HCT116 (cell line): ENCODE measurements at regions not wholly inside any gene's neighbourhood (a gene's known extent, or its start where the extent isn't known, plus 50 kb on each side); places are given as distances from the start of the nearest gene placed in this dataset.

Source experiments
- ATAC-seq: fragments of 200-7000 bp; cut with Tn5 transposase; 2 replicates; pipeline ENCODE4 v1.9.1; 2020; ENCODE audit warnings: mild to moderate bottlenecking, moderate library complexity
- BruUV-seq: library from RNA; stranded (reverse); fragments of 400-500 nt; replicated peaks from 2 replicates; lab custom pipeline; 2021; lab: Mats Ljungman, UMichigan
- CTCF ChIA-PET: fragments of 300-600 bp; sonication (Branson Sonifier 250); formaldehyde crosslinking; loops from one replicate; lab custom pipeline; 2021; ENCODE audit warnings: antibody characterized with exemption; lab: Charles Lee
- POLR2A ChIA-PET: fragments of 300-600, 350-600 bp; sonication (Branson Sonifier 250); formaldehyde crosslinking; loops from one replicate; lab custom pipeline; 2021; ENCODE audit warnings: antibody characterized with exemption; lab: Charles Lee
- RAD21 ChIA-PET, 2 experiments: fragments of 300-600 bp; sonication (Branson Sonifier 250); formaldehyde crosslinking; loops; one replicate each; lab custom pipeline; 2023; ENCODE audit warnings: low total read pairs in 2 of 2; ENCODE audit not compliant: uncharacterized antibody in 2 of 2, unreplicated experiment in 2 of 2, low non-redundant PET in 1 of 2; lab: Charles Lee
- DNase-seq: peaks from one replicate; pipeline ENCODE4 v3.0.0-alpha.2; 2010; ENCODE audit warnings: low read depth, low spot score
- H2AFZ ChIP-seq: fragments of 200-600 bp; shearing (Covaris generic), sonication (generic); 2 replicates; pipeline ENCODE4 v1.6.1; 2017; ENCODE audit warnings: low read depth, mixed run types, mixed read lengths, antibody characterized with exemption, low read length; ENCODE audit not compliant: poor library complexity, severe bottlenecking
- H3K27ac ChIP-seq: 2 replicates; pipeline ENCODE4 v1.5.1; 2012; ENCODE audit warnings: low read depth, low read length
- H3K27me3 ChIP-seq: fragments of 200-600 bp; sonication (generic); 2 replicates; pipeline ENCODE4 v1.6.1; 2016; ENCODE audit warnings: mixed run types, low read length, mixed read lengths; ENCODE audit not compliant: insufficient read depth
- H3K36me3 ChIP-seq, 2 experiments: fragments of 200-500 bp in 1 of 2; fragments of 200-600 bp in 1 of 2; sonication (Bioruptor generic) in 1 of 2; sonication (generic) in 1 of 2; 2 replicates each; pipeline versions ENCODE4 v1.5.1 to v1.6.1; 2014 to 2016; ENCODE audit warnings: low read length in 2 of 2, inconsistent platforms in 1 of 2, mixed read lengths in 1 of 2, mixed run types in 1 of 2; ENCODE audit not compliant: insufficient read depth in 2 of 2, control insufficient read depth in 1 of 2
- H3K4me1 ChIP-seq, 2 experiments: fragments of 200-600 bp in 1 of 2; sonication (generic) in 1 of 2; 2 replicates each; pipeline versions ENCODE4 v1.5.1 to v1.6.1; 2012 to 2017; ENCODE audit warnings: low read length in 2 of 2, inconsistent platforms in 1 of 2, mild to moderate bottlenecking in 1 of 2, mixed read lengths in 1 of 2, mixed run types in 1 of 2, moderate library complexity in 1 of 2; ENCODE audit not compliant: insufficient read depth in 2 of 2, control insufficient read depth in 1 of 2
- H3K4me2 ChIP-seq: fragments of 200-600 bp; sonication (generic); 2 replicates; pipeline ENCODE4 v1.6.1; 2017; ENCODE audit warnings: mixed run types, low read length, mixed read lengths
- H3K4me3 ChIP-seq, 2 experiments: fragments of 200-600 bp in 1 of 2; sonication (generic) in 1 of 2; replicated peaks in 1 of 2; 2 replicates each; pipeline ENCODE4 v1.5.1; 2011 to 2016; ENCODE audit warnings: low read length in 2 of 2, control low read depth in 1 of 2, low read depth in 1 of 2, mild to moderate bottlenecking in 1 of 2, mixed read lengths in 1 of 2, mixed run types in 1 of 2
- H3K79me2 ChIP-seq: fragments of 200-600 bp; sonication (generic); 2 replicates; pipeline ENCODE4 v1.6.1; 2017; ENCODE audit warnings: mild to moderate bottlenecking, mixed run types, low read length, moderate library complexity, mixed read lengths; ENCODE audit not compliant: insufficient read depth
- H3K9ac ChIP-seq: fragments of 200-600 bp; sonication (generic); 2 replicates; pipeline ENCODE4 v1.6.1; 2016; ENCODE audit warnings: low read length, mixed read lengths
- H3K9me2 ChIP-seq: fragments of 200-600 bp; sonication (generic), shearing (Covaris generic); 2 replicates; pipeline ENCODE4 v1.6.1; 2017; ENCODE audit warnings: mixed run types, mild to moderate bottlenecking, moderate library complexity; ENCODE audit not compliant: insufficient read depth
- H3K9me3 ChIP-seq, 2 experiments: fragments of 200-500 bp in 1 of 2; fragments of 200-600 bp in 1 of 2; sonication (Bioruptor generic) in 1 of 2; sonication (generic) in 1 of 2; 2 replicates each; pipeline ENCODE4 v1.6.1; 2014 to 2017; ENCODE audit warnings: low read length in 2 of 2, mixed read lengths in 2 of 2, inconsistent platforms in 1 of 2, low read depth in 1 of 2, mild to moderate bottlenecking in 1 of 2, mixed run types in 1 of 2, moderate library complexity in 1 of 2; ENCODE audit not compliant: control insufficient read depth in 1 of 2, insufficient read depth in 1 of 2
- H4K20me1 ChIP-seq: fragments of 200-600 bp; sonication (generic), shearing (Covaris generic); 2 replicates; pipeline ENCODE4 v1.6.1; 2017; ENCODE audit warnings: mixed run types, mild to moderate bottlenecking, moderate library complexity; ENCODE audit not compliant: insufficient read depth
- ATF3 ChIP-seq: IDR thresholded peaks from 2 replicates; pipeline ENCODE4 v1.6.1; 2012
- CBX3 ChIP-seq: IDR thresholded peaks from 2 replicates; pipeline ENCODE4 v1.6.1; 2012; ENCODE audit warnings: low read depth
- CEBPB ChIP-seq: IDR thresholded peaks from 2 replicates; pipeline ENCODE4 v1.6.1; 2012; ENCODE audit warnings: low read depth
- CTCF ChIP-seq, 3 experiments: fragments of 200-600 bp in 1 of 3; sonication (generic) in 1 of 3; IDR thresholded peaks in 2 of 3; conservative IDR thresholded peaks in 1 of 3; 2 replicates each; pipeline ENCODE4 v1.5.1; 2012 to 2017; ENCODE audit warnings: low read depth in 2 of 3, low read length in 2 of 3, antibody characterized with exemption in 1 of 3, borderline replicate concordance in 1 of 3, control low read depth in 1 of 3, mild to moderate bottlenecking in 1 of 3, mixed read lengths in 1 of 3, mixed run types in 1 of 3, moderate library complexity in 1 of 3; ENCODE audit not compliant: insufficient read depth in 1 of 3
- EGR1 ChIP-seq: IDR thresholded peaks from 2 replicates; pipeline ENCODE4 v1.6.1; 2012; ENCODE audit warnings: low read depth
- ELF1 ChIP-seq: IDR thresholded peaks from 2 replicates; pipeline ENCODE4 v1.6.1; 2012; ENCODE audit warnings: low read depth, borderline replicate concordance
- EZH2 ChIP-seq: fragments of 200-600 bp; sonication (generic); IDR thresholded peaks from 2 replicates; pipeline ENCODE4 v1.6.1; 2017; ENCODE audit warnings: antibody characterized with exemption, mixed run types
- EZH2phosphoT487 ChIP-seq: fragments of 200-600 bp; IDR thresholded peaks from 2 replicates; pipeline ENCODE4 v1.6.1; 2018; ENCODE audit warnings: antibody characterized with exemption, borderline replicate concordance
- FOSL1 ChIP-seq: IDR thresholded peaks from 2 replicates; pipeline ENCODE4 v1.6.1; 2012; ENCODE audit warnings: low read depth
- MAX ChIP-seq: IDR thresholded peaks from 2 replicates; pipeline ENCODE4 v1.6.1; 2012
- POLR2A ChIP-seq: IDR thresholded peaks from 2 replicates; pipeline ENCODE4 v1.7.0; 2011; ENCODE audit warnings: borderline replicate concordance; ENCODE audit not compliant: insufficient read depth, insufficient read length; ENCODE audit errors: extremely low read depth
- POLR2AphosphoS5 ChIP-seq: IDR thresholded peaks from 2 replicates; pipeline ENCODE4 v1.6.1; 2011; ENCODE audit warnings: mild to moderate bottlenecking, low read depth, low read length, moderate library complexity
- REST ChIP-seq: IDR thresholded peaks from 2 replicates; pipeline ENCODE4 v1.6.1; 2012; ENCODE audit warnings: low read depth
- SP1 ChIP-seq: IDR thresholded peaks from 2 replicates; pipeline ENCODE4 v1.6.1; 2012; ENCODE audit warnings: low read depth
- SRF ChIP-seq: IDR thresholded peaks from 2 replicates; pipeline ENCODE4 v1.6.1; 2012; ENCODE audit warnings: low read depth
- TCF7L2 ChIP-seq: IDR thresholded peaks from 2 replicates; pipeline ENCODE4 v1.7.0; 2011; ENCODE audit warnings: borderline replicate concordance, inconsistent platforms; ENCODE audit not compliant: insufficient read depth, insufficient read length; ENCODE audit errors: extremely low read depth
- YY1 ChIP-seq: IDR thresholded peaks from 2 replicates; pipeline ENCODE4 v1.6.1; 2011; ENCODE audit warnings: low read length, low read depth, moderate library complexity, mild to moderate bottlenecking; ENCODE audit not compliant: insufficient replicate concordance; ENCODE audit errors: extremely low read depth
- ZFX ChIP-seq: fragments of 450-650 bp; IDR thresholded peaks from 2 replicates; pipeline ENCODE4 v1.6.1; 2017
- ZNF274 ChIP-seq: fragments of 200-500 bp; sonication (Bioruptor generic); IDR thresholded peaks from 2 replicates; pipeline ENCODE4 v1.6.1; 2014; ENCODE audit warnings: mild to moderate bottlenecking, low read depth, low read length, inconsistent platforms
- intact Hi-C: fragments of 100-400 bp; cut with micrococcal nuclease; formaldehyde crosslinking; loops from 2 replicates; pipeline ENCODE4 v1.10.0; 2022

- peaks cover 21% of the 10 kb centered on the region for H3K79me2 ChIP-seq
- H3K27ac ChIP-seq, result no peak overlapping the region
- H3K36me3 ChIP-seq, result no peaks in the 10 kb centered on the region
- no peaks in the 10 kb centered on the region for H4K20me1 ChIP-seq
- intact Hi-C loops, result no loop called here
- H3K4me3 ChIP-seq, result no peak overlapping the region
- POLR2A ChIA-PET, result no interaction called here
- H2AFZ ChIP-seq, result no peak overlapping the region
- no TSS peak for BruUV-seq
- RAD21 ChIA-PET, result no interaction called here
- no peaks in the 10 kb centered on the region for H3K27me3 ChIP-seq
- H3K9me2 ChIP-seq, result no peaks in the 10 kb centered on the region; the same call in 1 of the 2 replicates
- DNase-seq (no peak), ATAC-seq (no peak)
- no peak overlapping the region for H3K4me2 ChIP-seq
- no peak overlapping the region for H3K9ac ChIP-seq
- H3K9me3 ChIP-seq, result no peaks in the 10 kb centered on the region
- no peak for TF ChIP-seq ZNF274
- no peak for TF ChIP-seq MAX
- TF ChIP-seq FOSL1, result no peak
- TF ChIP-seq TCF7L2, result no peak
- no peak for TF ChIP-seq EZH2
- no peak for TF ChIP-seq REST
- no peak for TF ChIP-seq EZH2phosphoT487
- no peak for TF ChIP-seq CBX3
- no peak for TF ChIP-seq POLR2A
- no peak for TF ChIP-seq ZFX
- TF ChIP-seq ATF3, result no peak
- no peak for TF ChIP-seq YY1
- TF ChIP-seq POLR2AphosphoS5, result no peak
- no peak for TF ChIP-seq CEBPB
- TF ChIP-seq SRF, result no peak
- no peak for TF ChIP-seq SP1
- no peak for TF ChIP-seq EGR1
- no peak for TF ChIP-seq CTCF (IDR thresholded peaks at IDR 0.05 in 2 of 3, conservative IDR thresholded peaks at IDR 0.05 in 1 of 3; ENCODE audit: borderline replicate concordance in 1 of 3, insufficient read depth in 1 of 3, low read depth in 2 of 3, low read length in 2 of 3)
- TF ChIP-seq ELF1, result no peak
- no peaks in the 10 kb centered on the region for H3K4me1 ChIP-seq
- CTCF ChIA-PET, result no interaction called here
Measured at GRCh38 chr2:64708829-64709228, 55.1 kb upstream of the SERTAD2 start.
